Islet of Langerhans (tissue), 1 donor: ENCODE measurements at regions not wholly inside any gene's neighbourhood (a gene's known extent, or its start where the extent isn't known, plus 50 kb on each side); places are given as distances from the start of the nearest gene placed in this dataset.

Experiments used
- FAIRE-seq: peaks from one replicate; lab custom pipeline; 2011; peaks lifted over from hg19 to GRCh38; lab: Jason Lieb, UNC

DNA sequence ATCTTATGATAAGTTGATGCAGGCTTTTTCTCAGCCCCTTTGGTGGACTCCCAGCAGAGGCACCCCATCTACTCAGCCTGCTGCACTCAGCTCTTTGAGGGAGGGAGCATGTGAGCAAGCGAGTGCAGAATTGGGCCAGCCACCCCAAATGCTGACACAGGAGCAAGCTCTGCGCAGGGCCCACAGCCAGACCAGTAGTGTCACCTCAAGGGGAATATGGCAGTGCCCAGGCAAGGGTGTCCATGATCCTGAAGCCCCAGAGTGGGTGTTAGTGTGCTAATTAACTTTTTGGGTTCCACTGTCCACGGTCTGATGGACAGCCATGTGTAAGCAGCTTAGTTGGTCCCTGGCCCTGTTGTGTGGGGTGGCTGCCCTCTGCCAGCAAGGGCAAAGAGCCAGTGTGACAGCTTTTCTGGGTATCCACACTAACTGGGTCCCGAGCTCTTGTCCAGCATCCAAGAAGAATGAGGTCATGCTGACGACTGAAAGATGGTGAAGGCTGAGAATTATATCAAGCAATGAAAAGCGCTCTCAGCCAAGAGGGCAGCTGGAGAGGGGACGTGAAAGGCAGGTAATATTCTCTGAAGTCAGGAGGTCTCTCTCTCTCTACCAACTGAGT lies 898.3 kb upstream of the PCDH9 start:
- no peak for FAIRE-seq

DNA sequence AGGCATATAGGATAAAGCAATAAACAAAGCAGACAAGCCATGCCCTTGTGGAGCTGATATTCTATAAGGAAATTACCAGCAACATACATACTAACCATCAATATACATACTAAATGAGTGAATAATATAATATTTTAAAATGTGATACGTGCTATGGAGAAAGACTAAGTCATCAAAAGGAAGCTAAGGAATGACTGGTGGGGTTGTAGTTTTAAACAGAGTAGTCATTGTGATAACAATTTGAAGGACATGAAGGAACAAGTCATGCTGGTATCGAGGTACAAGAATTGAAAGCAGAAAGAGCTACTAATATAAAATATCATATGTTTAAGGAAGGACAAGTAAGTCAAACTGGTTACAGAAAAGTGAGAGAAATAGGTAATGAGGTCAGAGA lies 894.9 kb upstream of the PCDH9 start:
- FAIRE-seq: no peak

DNA sequence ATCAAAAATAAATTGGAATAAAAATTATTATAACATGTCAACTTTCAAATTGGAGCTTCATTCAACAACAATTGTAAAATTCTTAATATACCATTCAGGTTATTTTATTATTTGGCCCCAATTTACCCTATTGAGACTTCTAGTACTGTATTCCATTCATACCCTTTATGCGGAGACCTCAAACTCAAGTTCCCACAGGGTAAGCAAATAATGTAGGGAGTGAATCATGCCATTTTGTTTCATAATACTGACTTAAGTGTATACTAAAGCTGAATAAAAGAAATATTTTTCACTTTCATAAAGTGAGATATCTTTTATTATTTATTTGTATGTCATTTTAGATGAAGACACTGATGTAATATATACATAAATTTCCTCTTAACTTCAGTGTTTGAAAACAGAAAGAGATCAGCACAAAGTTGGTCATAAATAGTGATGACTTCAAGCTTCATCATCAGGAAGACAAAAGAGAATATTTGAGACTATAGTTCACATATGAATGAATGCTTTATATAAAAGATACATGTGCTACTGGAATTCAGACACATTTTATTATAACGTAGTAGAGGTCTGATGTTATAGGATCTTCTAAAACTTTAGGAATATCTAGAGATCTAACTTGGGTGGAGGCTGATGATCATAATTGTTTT lies 894.4 kb upstream of the PCDH9 start:
- FAIRE-seq: no peak

DNA sequence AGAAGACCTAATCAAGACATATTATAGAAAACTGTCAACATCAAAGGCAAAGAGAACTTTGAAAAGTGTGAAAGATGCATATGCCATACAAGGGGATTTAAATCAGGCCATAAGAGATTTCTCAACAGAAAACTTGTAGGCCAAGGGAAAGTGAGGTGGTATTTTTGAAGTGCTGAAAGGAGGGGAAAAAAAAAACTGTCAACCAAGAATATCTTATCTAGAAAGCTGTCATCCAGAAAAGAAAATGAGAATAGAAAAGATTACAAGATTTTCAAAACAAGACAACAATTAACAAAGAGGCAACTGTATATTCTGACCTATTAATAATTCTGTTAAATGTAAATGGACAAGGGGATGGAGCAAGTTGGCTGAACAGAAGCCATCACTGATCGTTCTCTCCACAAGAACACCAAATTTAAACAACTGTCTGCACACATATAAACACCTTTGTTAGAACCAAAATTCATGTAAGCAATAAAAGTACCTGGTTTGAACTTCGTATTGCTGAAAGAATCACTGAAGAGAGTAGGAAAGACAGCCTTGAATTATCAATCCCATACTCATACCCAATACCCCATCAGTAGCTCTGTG lies 880.1 kb upstream of the PCDH9 start:
- no peak for FAIRE-seq

- no peak for FAIRE-seq
Measured at GRCh38 chr13:68107667-68108066, 877.5 kb upstream of the PCDH9 start.

DNA sequence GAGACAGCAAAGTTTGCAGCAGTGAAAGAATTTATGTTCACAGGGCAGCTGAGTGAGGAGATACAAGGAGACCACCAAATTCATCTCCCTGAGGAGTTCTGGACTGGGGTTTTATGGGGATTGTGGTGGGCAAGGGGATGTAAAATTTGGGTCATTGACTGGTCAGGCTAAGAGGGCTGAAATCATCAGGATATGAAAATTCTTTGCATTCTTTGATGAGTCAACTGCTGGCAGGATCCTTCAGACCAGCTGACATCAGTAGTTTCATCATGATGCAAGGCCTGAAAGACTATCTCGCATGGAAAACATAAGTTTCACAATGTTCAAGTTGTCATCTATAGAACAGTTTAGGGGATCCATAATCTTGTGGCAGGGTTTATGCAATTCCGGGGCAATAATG lies 869.5 kb upstream of the PCDH9 start:
- FAIRE-seq: no peak

DNA sequence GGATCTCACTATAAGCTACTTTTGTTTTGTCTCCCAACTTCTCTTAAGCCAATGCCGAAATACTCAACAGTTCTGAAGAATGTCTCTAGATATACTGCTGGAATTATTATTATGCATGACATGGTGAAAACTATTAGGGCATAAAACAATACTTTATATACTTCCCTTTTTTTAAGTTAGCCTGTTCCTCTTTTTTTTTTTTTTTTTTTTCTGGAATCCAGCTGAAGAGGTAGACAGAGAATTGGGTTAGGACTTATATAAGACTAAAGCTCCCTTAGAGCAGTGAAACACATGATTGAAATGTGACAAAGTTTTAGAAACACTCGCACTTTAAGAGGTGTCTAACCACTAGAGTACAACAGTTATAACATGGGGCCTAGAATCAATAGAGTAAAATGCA lies 850.9 kb upstream of the PCDH9 start:
- FAIRE-seq: no peak

DNA sequence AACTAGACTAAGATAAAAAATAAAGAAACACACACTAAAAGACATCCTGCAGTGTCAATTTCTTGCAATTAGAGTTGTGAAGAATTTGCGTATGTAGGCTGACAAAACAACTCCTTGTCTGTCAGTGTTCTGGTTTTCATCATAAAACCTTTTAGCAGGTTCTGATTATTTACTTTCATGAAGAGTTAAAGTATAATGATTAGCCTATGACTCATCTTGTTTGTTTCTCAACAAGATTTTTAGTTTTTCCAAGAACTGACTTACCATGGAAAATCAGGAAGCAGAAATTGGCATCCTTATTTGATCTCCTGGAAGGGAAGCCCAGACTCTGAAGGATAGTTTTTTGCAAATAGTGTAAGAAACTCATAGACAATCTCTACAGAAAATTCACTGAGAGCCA lies 848.7 kb upstream of the PCDH9 start:
- no peak for FAIRE-seq

GRCh38 chr13:68078469-68078868 lies 848.3 kb upstream of the PCDH9 start:
- no peak for FAIRE-seq

DNA sequence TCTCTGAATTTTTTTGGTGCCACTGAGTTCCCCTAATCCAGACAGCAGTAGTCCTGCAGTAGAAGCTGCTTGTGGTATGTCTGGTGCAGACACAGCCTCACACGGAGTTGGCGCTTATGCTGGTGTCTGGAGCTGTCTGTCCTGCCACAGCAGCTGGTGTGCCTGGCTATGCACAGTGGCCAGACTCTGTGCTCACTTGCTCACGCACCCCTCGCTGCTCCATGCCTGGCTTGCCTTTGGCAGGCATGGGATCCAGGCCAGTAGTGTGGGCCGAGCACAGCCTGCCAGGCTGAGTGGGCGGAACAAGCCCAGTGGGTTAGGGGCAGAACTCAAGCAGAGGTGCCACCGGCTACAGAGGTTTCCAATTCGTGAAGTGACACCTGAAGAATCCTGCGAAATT lies 845.9 kb upstream of the PCDH9 start:
- no peak for FAIRE-seq

- FAIRE-seq: no peak
Measured at GRCh38 chr13:68066879-68067513, 836.9 kb upstream of the PCDH9 start.

- FAIRE-seq: no peak
Measured at GRCh38 chr13:68064001-68064770, 834.0 kb upstream of the PCDH9 start.

- no peak for FAIRE-seq
Measured at GRCh38 chr13:68063181-68063580, 833.0 kb upstream of the PCDH9 start.

- no peak for FAIRE-seq
Measured at GRCh38 chr13:68057836-68058235, 827.7 kb upstream of the PCDH9 start.

GRCh38 chr13:68056816-68057710 lies 826.9 kb upstream of the PCDH9 start:
- no peak for FAIRE-seq

- no peak for FAIRE-seq
Measured at GRCh38 chr13:68051910-68052309, 821.8 kb upstream of the PCDH9 start.

DNA sequence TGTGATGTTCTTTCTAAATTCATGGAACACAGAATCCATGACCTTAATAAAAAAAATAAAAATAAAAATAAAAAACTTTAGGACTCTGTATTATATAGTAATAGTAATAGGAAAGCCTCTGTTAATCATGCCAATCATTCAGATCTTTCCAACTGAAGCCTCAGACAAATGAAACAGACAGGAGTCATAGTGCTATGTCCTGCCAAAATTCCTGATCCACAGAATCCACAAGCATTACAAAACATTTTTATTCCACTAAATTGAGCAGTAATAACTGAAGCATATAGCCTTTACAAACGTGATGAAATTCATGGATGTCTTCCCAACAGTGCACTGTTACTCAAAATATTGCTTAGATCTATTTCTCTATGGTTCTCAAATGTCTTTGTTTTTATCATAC lies 820.6 kb upstream of the PCDH9 start:
- no peak for FAIRE-seq

GRCh38 chr13:68048802-68049359 lies 818.7 kb upstream of the PCDH9 start:
- FAIRE-seq: no peak

- FAIRE-seq: no peak
Measured at GRCh38 chr13:68047889-68048288, 817.8 kb upstream of the PCDH9 start.

GRCh38 chr13:68046903-68047302 lies 816.8 kb upstream of the PCDH9 start:
- FAIRE-seq: no peak

DNA sequence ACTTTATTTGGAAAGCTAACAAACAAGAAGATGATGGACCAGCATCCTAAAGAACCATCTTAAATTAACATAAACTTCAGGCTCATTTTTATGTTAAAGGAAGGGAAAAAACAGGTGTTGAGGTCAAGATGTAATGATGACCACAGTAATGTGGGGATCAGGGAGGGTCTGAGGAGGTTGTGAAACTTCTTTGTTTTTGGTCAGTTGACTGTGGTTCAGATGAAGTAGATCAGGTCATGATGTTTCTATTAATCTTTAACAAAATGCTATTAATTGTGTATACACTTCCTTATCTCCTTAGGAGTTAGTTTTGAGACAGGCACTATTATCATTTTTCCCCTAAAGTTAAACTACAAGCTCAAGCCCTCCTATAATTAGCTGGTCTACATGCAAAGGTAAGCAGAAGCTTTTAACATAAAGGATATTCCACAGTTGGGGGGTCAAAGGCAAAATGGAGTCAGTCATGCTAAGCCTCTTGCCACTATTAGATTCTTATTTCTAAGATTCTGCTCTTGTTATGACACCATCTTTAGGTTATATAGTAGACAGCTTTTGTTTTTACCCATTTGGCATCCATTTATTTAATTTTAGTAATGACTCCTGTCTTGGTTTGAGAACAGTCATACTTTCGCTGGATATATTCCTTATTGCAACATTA lies 800.1 kb upstream of the PCDH9 start:
- FAIRE-seq: no peak
